ENCODE measurements at regions not wholly inside any gene's neighbourhood (a gene's known extent, or its start where the extent isn't known, plus 50 kb on each side); places are given as distances from the start of the nearest gene placed in this dataset.
A peak's percentile ranks its signal among the peaks of the same experiment; 100 is the strongest.
"Not testable (repeated sequence)": the region's sequence is repeated elsewhere in the genome, so short reads cannot be mapped to it uniquely, and the experiment has no call there.

DNA sequence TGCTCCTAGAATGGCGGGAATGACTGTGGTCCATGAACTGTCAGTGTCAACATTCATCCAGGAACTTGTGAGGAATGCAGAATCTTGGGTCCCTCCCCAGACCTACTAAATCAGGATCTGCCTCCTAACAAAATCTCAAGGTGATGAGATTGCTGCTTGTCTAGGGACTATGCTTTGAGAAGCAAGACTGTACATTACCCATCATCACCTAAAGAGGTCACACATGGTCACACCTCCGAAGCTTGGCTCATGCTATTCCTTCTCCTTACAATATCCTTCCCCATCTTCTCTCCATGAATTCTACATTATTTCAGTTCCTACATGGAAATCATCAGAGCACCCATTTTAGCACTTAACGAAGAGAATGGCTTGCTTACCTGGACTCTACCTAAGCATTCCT is 102.3 kb upstream of the JARID2 start:
- no peak for DNase-seq

DNA sequence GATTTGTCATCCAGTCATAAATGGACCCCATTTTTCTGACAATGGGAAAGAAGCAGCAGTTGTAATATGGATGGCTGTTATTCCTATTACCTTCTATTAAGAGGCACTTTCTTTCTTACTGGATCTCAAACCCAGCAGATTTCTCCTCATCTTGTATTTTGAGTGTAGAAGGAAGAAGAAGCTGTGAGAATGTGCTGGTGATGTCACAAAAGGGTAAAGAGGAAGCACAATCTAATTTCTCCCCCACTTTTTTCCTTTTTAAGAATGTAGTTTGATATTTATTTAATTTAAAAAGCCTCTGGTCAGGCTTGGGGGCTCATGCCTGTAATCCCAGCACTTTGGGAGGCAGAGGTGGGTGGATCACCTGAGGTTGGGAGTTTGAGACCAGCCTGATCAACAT is 100.0 kb upstream of the JARID2 start:
- DNase-seq: peak; percentile 22

DNA sequence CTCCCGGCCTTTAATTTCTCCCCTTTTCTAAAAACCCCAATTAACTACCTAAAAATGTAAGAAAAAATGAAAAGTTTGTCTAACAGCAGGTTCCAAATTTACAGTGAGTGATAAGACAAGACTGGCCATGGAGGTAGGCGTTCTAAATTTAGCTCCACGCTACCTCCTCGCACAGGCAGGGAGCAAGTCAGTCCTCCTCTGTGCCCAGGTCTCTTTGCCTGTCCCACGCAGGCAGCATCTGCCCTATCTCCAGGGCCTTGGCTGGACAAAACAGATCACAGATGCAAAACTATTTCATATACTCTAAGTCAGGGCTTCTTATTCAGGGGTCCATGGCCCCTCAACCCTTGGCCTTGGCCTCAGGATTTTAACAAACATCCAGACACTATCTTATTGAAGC is 98.0 kb upstream of the JARID2 start:
- DNase-seq: no peak

DNA sequence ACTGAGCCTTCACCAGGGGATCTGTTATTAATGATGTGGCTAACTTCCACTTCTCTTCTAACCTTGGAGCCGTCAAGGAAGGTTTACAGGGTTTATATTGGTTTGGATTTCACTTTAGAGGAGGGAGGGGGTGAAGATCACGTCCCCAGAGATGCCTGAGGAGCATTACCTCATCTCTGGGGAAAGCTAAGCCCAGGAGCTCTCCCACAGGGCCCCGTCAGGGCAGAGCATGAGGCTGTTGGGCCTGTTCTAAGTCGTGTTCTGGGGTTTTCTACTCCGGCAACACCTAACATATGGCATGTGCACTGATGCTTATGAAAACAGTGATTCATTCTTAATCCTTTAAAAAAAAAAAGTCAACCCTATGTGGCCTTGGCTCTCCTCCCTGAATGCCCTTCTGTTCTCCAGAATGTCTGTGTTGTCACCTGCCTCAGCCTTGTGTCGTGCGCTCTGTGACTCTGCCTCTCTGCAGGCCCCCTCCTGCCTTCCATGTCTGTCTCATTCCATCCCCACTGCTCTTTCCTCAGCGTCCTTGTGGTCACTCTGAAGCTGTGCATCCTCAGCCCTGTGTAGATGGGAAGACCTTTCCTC is 97.4 kb upstream of the JARID2 start:
- DNase-seq: no peak

DNA sequence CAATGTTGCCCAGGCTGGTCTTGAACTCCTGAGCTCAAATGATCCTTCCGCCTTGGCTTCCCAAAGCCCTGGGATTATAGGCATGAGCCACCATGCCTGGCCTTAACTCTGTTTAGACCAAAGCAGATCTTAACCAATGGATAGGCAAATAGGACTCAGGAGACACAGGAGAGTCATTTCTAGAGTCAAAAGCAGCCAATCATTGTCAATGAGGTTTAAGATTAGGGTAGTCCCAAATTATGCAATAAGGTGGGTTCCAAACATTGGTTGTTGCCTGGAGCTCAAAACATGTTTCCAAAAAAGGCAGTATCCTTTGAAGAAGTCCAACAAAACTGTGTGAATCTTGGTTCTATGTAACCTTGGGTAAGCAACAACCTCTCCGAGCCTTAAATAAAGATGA is 95.7 kb upstream of the JARID2 start:
- no peak for DNase-seq

DNA sequence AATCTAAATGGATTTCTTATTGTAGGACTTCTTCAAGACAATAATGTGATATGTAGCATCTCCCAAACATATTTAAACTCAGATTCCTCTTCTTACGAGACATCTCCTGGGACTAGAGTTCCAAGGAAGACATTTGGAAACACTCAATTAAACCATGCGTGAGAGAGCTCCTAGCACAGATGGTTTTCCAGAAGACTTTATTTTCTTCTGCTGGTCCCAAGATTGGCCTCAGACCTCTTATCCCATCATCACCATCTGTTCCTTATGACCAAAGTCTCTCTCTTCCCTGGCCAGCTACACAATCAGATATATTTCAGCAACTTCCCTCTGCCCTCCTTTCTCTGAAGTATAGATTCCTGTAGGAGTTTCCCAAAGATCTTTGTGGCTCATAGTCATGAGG is 93.2 kb upstream of the JARID2 start:
- no peak for DNase-seq

DNA sequence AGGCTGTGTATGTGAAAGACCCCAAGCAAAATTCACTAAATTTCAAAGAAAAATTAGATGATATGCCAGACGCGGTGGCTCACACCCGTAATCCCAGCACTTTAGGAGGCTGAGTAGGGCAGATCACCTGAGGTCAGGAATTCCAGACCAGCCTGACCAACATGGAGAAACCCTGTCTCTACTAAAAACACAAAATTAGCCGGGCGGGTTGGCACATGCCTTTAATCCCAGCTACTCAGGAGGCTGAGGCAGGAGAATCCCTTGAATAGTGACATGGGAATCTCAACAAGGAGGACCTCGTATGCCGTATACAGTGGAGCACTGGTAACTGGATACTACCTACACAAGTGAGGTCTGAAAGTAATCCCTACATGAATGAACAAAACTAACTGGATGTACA is 92.7 kb upstream of the JARID2 start:
- DNase-seq: no peak

DNA sequence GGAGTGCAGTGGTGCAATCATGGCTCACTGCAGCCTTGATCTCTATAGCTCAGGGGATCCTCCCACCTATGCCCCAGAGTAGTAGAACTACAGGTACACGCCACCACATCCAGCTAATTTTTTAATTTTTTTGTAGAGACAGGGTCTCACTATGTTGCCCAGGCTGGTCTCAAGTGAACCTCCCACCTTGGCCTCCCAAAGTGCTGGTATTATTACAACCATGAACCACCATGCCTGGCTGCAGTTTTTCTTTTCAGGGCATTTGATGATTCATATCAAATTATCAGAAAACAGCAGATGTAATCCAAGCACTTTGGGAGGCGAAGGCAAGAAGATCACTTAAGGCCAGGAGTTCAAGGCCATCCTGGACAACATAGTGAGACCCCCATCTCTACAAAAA is 88.4 kb upstream of the JARID2 start:
- DNase-seq: no peak

DNA sequence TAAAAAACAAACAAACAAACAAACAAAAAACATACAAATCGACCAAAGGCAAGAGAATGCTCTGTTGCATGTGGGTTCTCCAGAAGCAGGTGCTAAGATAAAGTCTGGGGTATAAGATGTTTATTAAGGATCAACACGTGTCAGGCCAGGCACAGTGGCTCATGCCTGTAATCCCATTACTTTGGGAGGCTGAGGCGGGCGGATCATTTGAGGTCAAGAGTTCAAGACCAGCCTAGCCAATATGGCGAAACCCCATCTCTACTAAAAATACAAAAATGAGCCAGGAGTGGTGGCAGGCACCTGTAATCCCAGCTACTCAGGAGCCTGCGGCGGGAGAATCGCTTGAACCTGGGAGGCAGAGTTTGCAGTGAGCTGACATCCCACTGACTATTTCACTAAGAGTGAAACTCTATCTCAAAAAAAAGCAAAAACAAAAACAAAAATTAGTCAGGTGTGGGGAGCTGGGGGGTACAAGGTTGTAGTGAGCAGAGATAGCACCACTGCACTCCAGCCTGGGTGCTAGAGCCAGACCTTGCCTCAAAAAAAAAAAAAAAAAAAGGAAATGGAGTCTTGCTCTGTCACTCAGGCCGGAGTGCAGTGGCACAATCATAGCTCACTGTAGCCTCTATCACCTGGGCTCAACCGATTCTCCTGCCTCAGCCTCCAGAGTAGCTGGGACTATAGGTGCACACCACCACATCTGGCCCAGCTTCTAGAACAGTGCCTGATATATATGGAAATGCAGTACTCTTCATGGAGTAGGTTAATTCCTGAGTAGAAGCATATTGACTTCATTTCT is 86.8 kb upstream of the JARID2 start:
- no peak for DNase-seq

DNA sequence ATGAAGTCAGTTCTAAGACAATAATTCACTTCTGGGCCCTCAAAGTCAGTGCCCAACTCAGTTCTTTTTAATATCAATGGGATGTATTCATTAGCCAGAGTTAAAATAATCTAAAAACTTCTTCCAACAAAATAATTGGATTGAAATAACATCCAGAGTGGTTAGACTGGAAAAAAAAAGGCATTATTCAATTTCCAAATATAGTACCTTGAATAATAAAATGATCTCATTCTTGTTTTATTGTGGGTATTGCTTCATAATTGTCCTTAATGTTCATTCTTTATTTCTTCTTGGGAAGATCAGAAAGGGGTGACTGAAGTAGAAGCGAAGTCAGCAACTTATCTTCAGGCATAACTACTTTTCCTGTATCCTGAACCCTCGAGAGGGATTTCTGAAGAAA is 85.1 kb upstream of the JARID2 start:
- DNase-seq: no peak

DNA sequence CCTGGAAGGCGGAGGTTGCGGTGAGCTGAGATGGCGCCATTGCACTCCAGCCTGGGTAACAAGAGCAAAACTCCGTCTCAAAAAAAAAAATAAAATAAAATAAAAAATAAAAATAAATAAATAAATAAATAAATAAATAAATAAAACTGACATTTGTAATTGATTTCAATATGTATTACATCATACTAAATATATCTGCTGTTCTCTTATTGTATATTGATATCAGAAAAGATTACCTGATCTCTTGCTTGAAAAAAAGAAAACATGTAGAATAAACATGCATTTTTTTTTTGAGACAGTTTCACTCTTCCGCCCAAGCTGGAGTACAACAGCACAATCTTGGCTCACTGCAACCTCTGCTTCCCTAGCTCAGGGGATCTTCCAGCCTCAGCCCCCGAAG is 81.0 kb upstream of the JARID2 start:
- DNase-seq: not testable (repeated sequence)

DNA sequence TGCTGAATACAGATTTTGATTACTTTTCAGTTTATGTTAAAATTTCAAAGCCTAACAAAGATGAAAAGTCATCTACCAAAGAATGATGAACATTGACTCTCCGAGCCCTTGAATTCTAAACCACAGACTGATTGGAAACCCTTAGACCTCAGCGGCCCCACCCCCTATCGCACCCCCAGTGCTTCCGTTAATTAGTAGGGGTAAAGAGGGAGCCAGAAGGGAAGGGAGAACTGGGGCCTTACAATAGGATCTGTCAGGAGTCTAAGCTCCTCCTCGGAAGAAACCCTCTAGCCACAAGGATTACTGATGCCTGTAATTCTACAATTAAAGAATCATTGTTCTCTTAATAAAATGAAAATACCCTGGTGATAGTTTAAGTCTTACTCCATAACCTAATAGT is 79.7 kb upstream of the JARID2 start:
- no peak for DNase-seq

DNA sequence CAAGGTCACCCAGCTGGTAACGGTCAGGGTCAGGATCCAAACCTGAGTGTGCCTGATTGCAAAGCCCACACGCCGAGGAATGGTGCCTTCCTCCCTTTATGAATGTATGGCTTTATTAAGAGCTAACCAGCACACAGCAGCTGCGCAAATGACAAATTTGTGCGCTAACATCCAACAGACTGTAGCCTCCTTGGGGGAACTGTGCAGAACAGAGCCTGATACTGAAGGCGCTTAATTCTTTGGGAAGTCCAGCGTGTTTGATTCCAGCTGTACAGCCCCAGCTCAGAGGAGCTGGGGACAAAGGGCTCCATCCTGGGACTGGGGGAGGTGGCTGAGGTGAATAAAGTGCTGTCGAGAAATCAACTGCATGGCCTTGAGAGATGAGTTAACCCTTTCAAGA is 75.7 kb upstream of the JARID2 start:
- no peak for DNase-seq

DNA sequence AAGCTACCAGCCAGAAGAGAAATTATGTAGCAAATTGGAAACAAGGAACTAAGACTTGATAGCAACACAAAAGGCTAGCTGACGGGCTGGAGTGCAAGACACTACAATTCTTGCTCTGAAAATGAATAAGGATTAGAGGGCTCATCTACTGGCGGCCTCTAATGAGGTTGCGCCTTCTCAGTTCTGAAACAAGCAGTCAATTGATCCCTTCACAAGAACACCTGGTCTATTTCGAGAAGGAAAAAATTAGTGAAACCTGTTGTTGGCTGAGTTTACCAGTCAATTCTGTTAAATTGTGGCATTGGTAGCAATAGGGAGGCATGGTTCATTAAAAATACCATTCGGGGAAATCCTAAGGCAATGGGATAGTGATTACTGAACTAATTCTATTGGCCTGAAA is 74.8 kb upstream of the JARID2 start:
- no peak for DNase-seq

DNA sequence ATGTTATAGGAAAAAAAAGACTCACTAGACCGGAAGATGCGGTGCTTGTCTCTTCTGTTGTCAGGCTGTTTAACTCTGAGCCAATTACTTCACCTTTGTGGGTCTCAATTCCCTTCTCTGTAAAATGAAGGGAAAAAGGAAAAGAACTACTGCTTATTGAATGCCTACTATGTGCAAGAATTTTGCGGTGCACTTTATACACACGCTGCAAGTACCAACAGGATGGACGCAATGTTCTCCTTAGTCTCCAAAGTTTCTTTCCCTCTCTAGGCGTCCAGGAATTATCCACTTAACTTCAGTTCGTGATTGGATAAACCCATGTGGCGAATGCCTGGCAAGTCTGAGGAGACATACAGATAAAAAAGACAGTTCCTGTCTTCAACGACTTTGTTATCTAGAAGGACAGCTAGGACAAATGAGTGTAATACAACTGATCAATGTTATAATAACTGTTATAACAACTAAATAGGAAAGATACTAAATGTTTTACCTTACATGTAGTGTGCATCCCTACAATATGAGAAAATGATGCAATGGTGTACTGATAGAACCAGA is 69.0 kb upstream of the JARID2 start:
- DNase-seq: no peak

DNA sequence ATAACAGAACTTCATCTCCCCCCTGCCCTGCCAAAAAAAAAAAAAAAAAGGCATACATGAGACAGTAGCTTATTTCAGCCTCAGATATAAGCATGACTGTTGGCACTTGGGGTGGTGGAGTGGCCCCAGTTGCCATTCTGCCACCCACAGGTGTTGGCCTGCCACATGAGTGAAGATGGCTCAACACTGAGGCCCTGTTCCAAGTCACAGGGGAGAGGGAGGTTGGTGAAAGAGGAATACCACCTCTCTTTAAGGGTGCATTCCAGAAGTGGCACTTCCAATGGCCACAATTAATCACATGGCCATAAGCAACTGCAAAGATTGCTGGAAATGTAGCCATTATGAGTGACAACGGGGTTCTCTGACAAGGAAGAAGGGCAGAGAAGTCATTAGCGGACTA is 61.9 kb upstream of the JARID2 start:
- DNase-seq: no peak

DNA sequence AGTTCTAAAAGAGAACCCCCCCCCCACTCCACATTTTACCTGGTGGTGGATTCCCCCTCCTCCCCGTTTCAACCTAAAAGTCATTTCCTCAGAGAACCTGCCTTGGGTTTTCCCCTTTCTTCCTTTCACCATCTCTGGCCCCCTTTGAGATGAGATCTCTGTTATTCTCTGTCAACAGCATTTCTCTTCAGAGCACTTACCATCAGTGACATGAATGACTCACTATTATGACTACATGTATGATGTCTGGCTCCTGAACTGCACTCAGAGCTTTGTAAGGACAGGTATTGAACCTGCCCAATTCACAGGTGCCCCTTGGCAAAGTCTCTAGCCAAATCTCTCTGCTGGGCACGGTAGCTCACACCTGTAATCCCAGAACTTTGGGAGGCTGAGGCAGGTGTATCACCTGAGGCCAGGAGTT is 61.4 kb upstream of the JARID2 start:
- no peak for DNase-seq

DNA sequence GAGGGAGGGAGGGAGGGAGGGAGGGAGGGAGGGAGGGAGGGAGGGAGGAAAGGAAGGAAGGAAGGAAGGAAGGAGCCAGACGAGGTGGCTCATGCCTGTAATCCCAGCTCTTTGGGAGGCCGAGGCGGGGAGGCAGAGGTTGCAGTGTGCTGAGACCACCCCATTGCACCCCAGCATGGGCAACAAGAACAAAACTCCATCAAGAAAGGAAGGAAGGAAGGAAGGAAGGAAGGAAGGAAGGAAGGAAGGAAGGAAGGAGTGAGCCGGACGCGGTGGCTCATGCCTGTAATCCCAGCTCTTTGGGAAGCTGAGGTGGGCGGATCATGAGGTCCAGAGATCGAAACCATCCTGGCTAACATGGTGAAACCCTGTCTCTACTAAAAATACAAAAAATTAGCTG is 60.8 kb upstream of the JARID2 start:
- not testable (repeated sequence) for DNase-seq

DNA sequence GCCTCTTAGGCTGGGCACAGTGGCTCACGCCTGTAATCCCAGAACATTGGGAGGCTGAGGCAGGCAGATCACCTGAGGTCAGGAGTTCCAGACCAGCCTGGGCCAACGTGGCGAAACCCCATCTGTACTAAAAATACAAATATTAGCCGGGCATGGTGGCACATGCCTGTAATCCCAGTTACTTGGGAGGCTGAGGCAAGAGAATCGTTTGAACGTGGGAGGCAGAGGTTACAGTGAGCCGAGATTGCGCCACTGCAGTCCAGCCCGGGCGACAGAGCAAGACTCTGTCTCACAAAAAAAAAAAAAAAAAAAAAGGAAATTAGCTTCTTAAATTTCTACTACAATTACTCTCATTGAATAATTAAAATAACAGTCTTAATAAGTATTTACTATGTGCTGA is 52.4 kb upstream of the JARID2 start:
- DNase-seq: peak; percentile 75

DNA sequence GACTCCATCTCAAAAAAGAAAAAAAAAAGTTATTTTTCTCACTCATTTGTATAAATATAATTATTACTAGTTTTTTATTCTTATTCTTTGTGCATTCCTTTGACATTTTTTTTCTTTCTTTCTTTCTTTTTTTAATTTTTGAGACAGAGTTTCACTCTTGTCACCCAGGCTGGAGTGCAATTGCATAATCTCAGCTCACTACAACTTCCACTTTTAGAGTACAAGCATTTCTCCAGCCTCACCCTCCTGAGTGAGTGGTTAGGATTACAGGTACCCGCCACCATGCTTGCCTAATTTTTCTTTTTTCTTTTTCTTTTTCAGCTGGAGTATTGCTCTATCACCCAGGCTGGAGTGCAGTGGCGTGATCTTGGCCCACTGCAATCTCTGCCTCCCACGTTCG is 51.4 kb upstream of the JARID2 start:
- peak; percentile 70 for DNase-seq

Data from suppressor macrophage treated with lipopolysaccharide for 4 hours (primary cell).